ENCODE measurements at regions not wholly inside any gene's neighbourhood (a gene's known extent, or its start where the extent isn't known, plus 50 kb on each side); places are given as distances from the start of the nearest gene placed in this dataset.

- Histone ChIP-seq H3K4me1 (ENCODE audit: control insufficient read depth, insufficient read depth, low read length) (no peaks in the 10 kb centered on the region), H4K8ac (ENCODE audit: low read depth in 2 of 2, low read length in 2 of 2) (no peak overlapping the region), H2BK120ac (ENCODE audit: low read depth, low read length) (no peak overlapping the region), H3K4ac (ENCODE audit: low read depth, low read length) (no peak overlapping the region), H3K9me1 (ENCODE audit: insufficient read depth, low read length) (no peaks in the 10 kb centered on the region), H3K79me1 (ENCODE audit: low read depth in 1 of 2, low read length in 2 of 2) (no peaks in the 10 kb centered on the region), H3K4me2 (ENCODE audit: low read depth, low read length) (no peak overlapping the region), H3K9ac (ENCODE audit: low read depth, low read length) (no peak overlapping the region), H2AK9ac (replicated peaks; ENCODE audit: low read depth, low read length, poor library complexity) (no peak overlapping the region), H4K20me1 (ENCODE audit: insufficient read depth, low read length) (no peaks in the 10 kb centered on the region), H2BK20ac (ENCODE audit: low read depth, low read length) (no peak overlapping the region), H2AFZ (replicated peaks; ENCODE audit: low read length, poor library complexity) (no peak overlapping the region), H3K18ac (ENCODE audit: low read depth, low read length) (no peak overlapping the region), H3K23ac (ENCODE audit: low read depth, low read length) (no peak overlapping the region), H2BK5ac (ENCODE audit: low read depth, low read length, poor library complexity, severe bottlenecking) (no peak overlapping the region), H4K91ac (ENCODE audit: insufficient read depth, low read depth, low read length) (no peak overlapping the region), H4K5ac (ENCODE audit: low read depth, low read length) (no peak overlapping the region), H3K9me3 (ENCODE audit: control insufficient read depth, insufficient read depth, low read length) (no peaks in the 10 kb centered on the region), H3K56ac (ENCODE audit: extremely low read depth, insufficient read depth, low read length) (no peak overlapping the region), H3K4me3 (ENCODE audit: insufficient read depth, low read depth, low read length) (no peak overlapping the region), H3K14ac (replicated peaks; ENCODE audit: low read depth, low read length) (no peak overlapping the region), H2AK5ac (ENCODE audit: low read depth, low read length) (no peak overlapping the region), H3K36me3 (ENCODE audit: control insufficient read depth, insufficient read depth, low read length) (no peaks in the 10 kb centered on the region), H2BK15ac (ENCODE audit: low read depth, low read length) (no peak overlapping the region), H3K27me3 (ENCODE audit: control insufficient read depth, insufficient read depth, low read length) (no peaks in the 10 kb centered on the region), H3K27ac (ENCODE audit: insufficient read depth, low read length) (no peak overlapping the region)
- WGBS, 2 experiments (ENCODE audit: extremely low coverage in 2 of 2, insufficient read length in 1 of 2) = no CpG with 5 or more reads among the region's 2 CpGs
- CTCF ChIA-PET = interaction anchor here (1.0 to 2.1 kb wide), 2 partner anchors 8 to 111 kb away, joined by 3 to 5 read pairs; no protein-coding TSS in a partner anchor
- BruUV-seq (replicated peaks) = no TSS peak
- DNase-seq (no peak), ATAC-seq (ENCODE audit: low read depth) (no peak)
- in situ Hi-C loops (cut with MboI; ENCODE audit: low sequenced_read_pairs) (no loop called here), intact Hi-C loops (cut with micrococcal nuclease) (no loop called here), dilution Hi-C loops (cut with HindIII; ENCODE audit: low sequenced_read_pairs, unreplicated experiment) (no loop called here)
- POLR2A ChIA-PET (ENCODE audit: unreplicated experiment) = no interaction called here
- no peak for TF ChIP-seq SMC3 (IDR thresholded peaks at IDR 0.05; ENCODE audit: low read depth, low read length)
Measured at GRCh38 chr17:70878879-70879278, 709.5 kb downstream of the KCNJ2 start.

Data from IMR-90 (cell line).